GM23248 (cell line): ENCODE measurements at regions not wholly inside any gene's neighbourhood (a gene's known extent, or its start where the extent isn't known, plus 50 kb on each side); places are given as distances from the start of the nearest gene placed in this dataset.

ENCODE experiments used
- DNase-seq: peaks from one replicate; pipeline ENCODE4 v3.0.0-alpha.2; 2015
- H2AFZ ChIP-seq: fragments of 200-600 bp; sonication (generic); 2 replicates; pipeline ENCODE4 v1.6.1; 2016; ENCODE audit warnings: antibody characterized with exemption
- H3F3A ChIP-seq: fragments of 200-600 bp; sonication (generic); 2 replicates; pipeline ENCODE4 v1.6.1; 2016; ENCODE audit warnings: mild to moderate bottlenecking, antibody characterized with exemption, mixed run types; ENCODE audit not compliant: insufficient read depth
- H3K27ac ChIP-seq: fragments of 200-600 bp; sonication (generic); 2 replicates; pipeline ENCODE4 v1.5.1; 2016; ENCODE audit warnings: mild to moderate bottlenecking
- H3K27me3 ChIP-seq: fragments of 200-600 bp; sonication (generic); replicated peaks from 2 replicates; pipeline ENCODE4 v1.6.1; 2016; ENCODE audit warnings: mild to moderate bottlenecking; ENCODE audit not compliant: insufficient read depth
- H3K36me3 ChIP-seq: fragments of 200-600 bp; sonication (generic); 2 replicates; pipeline ENCODE4 v1.6.1; 2016; ENCODE audit warnings: low read depth, mild to moderate bottlenecking
- H3K4me1 ChIP-seq: fragments of 200-600 bp; sonication (generic); 2 replicates; pipeline ENCODE4 v1.6.1; 2016; ENCODE audit warnings: mild to moderate bottlenecking; ENCODE audit not compliant: insufficient read depth
- H3K4me2 ChIP-seq: fragments of 200-600 bp; sonication (generic); one replicate; pipeline ENCODE4 v1.6.1; 2016; ENCODE audit warnings: mild to moderate bottlenecking; ENCODE audit not compliant: unreplicated experiment
- H3K4me3 ChIP-seq: fragments of 200-600 bp; sonication (generic); 2 replicates; pipeline ENCODE4 v1.5.1; 2016; ENCODE audit warnings: mild to moderate bottlenecking
- H3K79me2 ChIP-seq: fragments of 200-600 bp; sonication (generic); 2 replicates; pipeline ENCODE4 v1.6.1; 2016; ENCODE audit warnings: mild to moderate bottlenecking; ENCODE audit not compliant: insufficient read depth
- H3K9ac ChIP-seq: fragments of 200-600 bp; sonication (generic); 2 replicates; pipeline ENCODE4 v1.6.1; 2016; ENCODE audit warnings: mild to moderate bottlenecking
- H3K9me2 ChIP-seq: fragments of 200-600 bp; sonication (generic); 2 replicates; pipeline ENCODE4 v1.6.1; 2016; ENCODE audit warnings: mixed run types, mild to moderate bottlenecking, moderate library complexity; ENCODE audit not compliant: insufficient read depth
- H3K9me3 ChIP-seq: fragments of 200-600 bp; sonication (generic); one replicate; pipeline ENCODE4 v1.6.1; 2017; ENCODE audit warnings: low read depth
- H4K20me1 ChIP-seq: fragments of 200-600 bp; sonication (generic); 2 replicates; pipeline ENCODE4 v1.6.0; 2016; ENCODE audit not compliant: insufficient read depth
- EZH2 ChIP-seq: fragments of 200-600 bp; sonication (generic); IDR thresholded peaks from 2 replicates; pipeline ENCODE4 v1.6.1; 2018; ENCODE audit warnings: antibody characterized with exemption, mild to moderate bottlenecking; ENCODE audit not compliant: insufficient read depth, poor library complexity, severe bottlenecking
- EZH2phosphoT487 ChIP-seq: fragments of 200-600 bp; sonication (generic); IDR thresholded peaks from 2 replicates; pipeline ENCODE4 v1.6.1; 2018; ENCODE audit warnings: antibody characterized with exemption, moderate library complexity, mild to moderate bottlenecking, low read depth; ENCODE audit not compliant: insufficient read depth
- WGBS, 2 experiments: methylation state at CpG; one replicate each; pipeline ENCODE4 v1.1.6; 2015 to 2017; ENCODE audit warnings: low lambda C conversion rate in 2 of 2, low coverage in 1 of 2; ENCODE audit errors: missing lambda C conversion rate in 2 of 2; 5-methylcytosine and 5-hydroxymethylcytosine counted together
- in situ Hi-C: fragments of 300-500 bp; cut with MboI; formaldehyde crosslinking; loops from 2 replicates; pipeline ENCODE4 v1.15.0; 2020

- no peak overlapping the region for H3K27ac ChIP-seq
- no peaks in the 10 kb centered on the region for H3K79me2 ChIP-seq
- no peaks in the 10 kb centered on the region for H3K36me3 ChIP-seq
- no peaks in the 10 kb centered on the region for H4K20me1 ChIP-seq
- peak overlapping the region; percentile 9; the same call in 1 of the 2 replicates for H2AFZ ChIP-seq
- H3K9me3 ChIP-seq = no peaks in the 10 kb centered on the region
- peaks cover 7% of the 10 kb centered on the region for H3K4me1 ChIP-seq
- H3K4me3 ChIP-seq = no peak overlapping the region
- no peak overlapping the region for H3K4me2 ChIP-seq
- 0 out of 2 replicates have a peak, but pooled peaks cover 3% of the 10 kb centered on the region for H3K27me3 ChIP-seq
- WGBS, 2 experiments = 28 to 30% methylated on average over 35 of the region's 35 CpGs
- TF ChIP-seq EZH2phosphoT487 = no peak
- no peak for TF ChIP-seq EZH2
- H3F3A ChIP-seq = no peaks in the 10 kb centered on the region
- no peak overlapping the region for H3K9ac ChIP-seq
- no peaks in the 10 kb centered on the region for H3K9me2 ChIP-seq
- in situ Hi-C loops = no loop called here
- no peak for DNase-seq
Observed at GRCh38 chr7:434891-435629, 84.6 kb downstream of the PDGFA start.

GRCh38 chr7:435630-436366 lies 83.8 kb downstream of the PDGFA start:
- Histone ChIP-seq H3K9me2 (no peaks in the 10 kb centered on the region), H3K36me3 (no peaks in the 10 kb centered on the region), H3K4me1 (peaks cover 7% of the 10 kb centered on the region), H3K4me2 (peak overlapping the region; percentile 39), H3K4me3 (no peak overlapping the region), H3F3A (no peaks in the 10 kb centered on the region), H3K27me3 (0 out of 2 replicates have a peak, but pooled peaks cover 3% of the 10 kb centered on the region), H3K79me2 (no peaks in the 10 kb centered on the region), H2AFZ (peak overlapping the region; percentile 9; the same call in 1 of the 2 replicates), H3K27ac (no peak overlapping the region), H3K9me3 (no peaks in the 10 kb centered on the region), H4K20me1 (no peaks in the 10 kb centered on the region), H3K9ac (no peak overlapping the region)
- TF ChIP-seq EZH2 = no peak
- no peak for TF ChIP-seq EZH2phosphoT487
- WGBS, 2 experiments = 33 to 34% methylated on average over 27 to 28 of the region's 28 CpGs
- peak; percentile 76 for DNase-seq
- in situ Hi-C loops = no loop called here

- H3K79me2 ChIP-seq = no peaks in the 10 kb centered on the region
- peaks cover 7% of the 10 kb centered on the region for H3K4me1 ChIP-seq
- in situ Hi-C loops = no loop called here
- no peak overlapping the region for H3K4me2 ChIP-seq
- no peaks in the 10 kb centered on the region for H3K9me2 ChIP-seq
- H3K27ac ChIP-seq = no peak overlapping the region
- no peaks in the 10 kb centered on the region for H3K36me3 ChIP-seq
- 0 out of 2 replicates have a peak, but pooled peaks cover 3% of the 10 kb centered on the region for H3K27me3 ChIP-seq
- H4K20me1 ChIP-seq = no peaks in the 10 kb centered on the region
- DNase-seq = no peak
- H3K9me3 ChIP-seq = no peaks in the 10 kb centered on the region
- WGBS, 2 experiments = 75 to 76% methylated on average over 27 to 29 of the region's 33 CpGs
- H3K9ac ChIP-seq = no peak overlapping the region
- H2AFZ ChIP-seq = no peak overlapping the region
- H3F3A ChIP-seq = no peaks in the 10 kb centered on the region
- no peak for TF ChIP-seq EZH2
- TF ChIP-seq EZH2phosphoT487 = no peak
- no peak overlapping the region for H3K4me3 ChIP-seq
Observed at GRCh38 chr7:436367-437128, 83.1 kb downstream of the PDGFA start.
